Liver (tissue), 8 donors: ENCODE measurements at regions not wholly inside any gene's neighbourhood (a gene's known extent, or its start where the extent isn't known, plus 50 kb on each side); places are given as distances from the start of the nearest gene placed in this dataset.

Experiments
- DNase-seq: peaks from one replicate; pipeline ENCODE4 v3.0.0-alpha.2; 2017; ENCODE audit warnings: low spot score
- H3K27ac ChIP-seq, 2 donors: one replicate each; pipeline ENCODE4 v1.7.0; 2013; ENCODE audit warnings: inconsistent platforms in 2 of 2, low read length in 2 of 2, control low read depth in 1 of 2, low read depth in 1 of 2, mild to moderate bottlenecking in 1 of 2
- H3K27me3 ChIP-seq, 4 donors: one replicate each; pipeline versions ENCODE4 v1.6.1 to v1.7.0; 2013; ENCODE audit warnings: low read length in 3 of 4, inconsistent platforms in 1 of 4, mild to moderate bottlenecking in 1 of 4, moderate library complexity in 1 of 4; ENCODE audit not compliant: control insufficient read depth in 4 of 4, insufficient read depth in 4 of 4
- H3K36me3 ChIP-seq, 4 donors: one replicate each; pipeline versions ENCODE4 v1.6.1 to v1.7.0; 2013; ENCODE audit warnings: low read length in 3 of 4, mild to moderate bottlenecking in 3 of 4, low read depth in 1 of 4, moderate library complexity in 1 of 4; ENCODE audit not compliant: control insufficient read depth in 4 of 4, insufficient read depth in 3 of 4
- H3K4me1 ChIP-seq, 4 donors: one replicate each; pipeline versions ENCODE4 v1.6.1 to v1.7.0; 2013; ENCODE audit warnings: low read length in 3 of 4, mild to moderate bottlenecking in 3 of 4, moderate library complexity in 1 of 4; ENCODE audit not compliant: control insufficient read depth in 4 of 4, insufficient read depth in 4 of 4
- H3K4me3 ChIP-seq, 3 donors: one replicate each; pipeline versions ENCODE4 v1.6.1 to v1.7.0; 2013; ENCODE audit warnings: low read length in 3 of 3, control low read depth in 1 of 3, low read depth in 1 of 3, mild to moderate bottlenecking in 1 of 3
- H3K9ac ChIP-seq, 2 donors: one replicate each; pipeline ENCODE4 v1.7.0; 2013; ENCODE audit warnings: low read length in 2 of 2, mild to moderate bottlenecking in 2 of 2, moderate library complexity in 2 of 2, control low read depth in 1 of 2, low read depth in 1 of 2
- H3K9me3 ChIP-seq, 4 donors: one replicate each; pipeline versions ENCODE4 v1.6.1 to v1.7.0; 2013; ENCODE audit warnings: low read length in 3 of 4; ENCODE audit not compliant: control insufficient read depth in 4 of 4
- ATF3 ChIP-seq: IDR thresholded peaks from 2 replicates; pipeline ENCODE4 v1.6.1; 2016; ENCODE audit warnings: antibody characterized with exemption
- EGR1 ChIP-seq, 2 donors: IDR thresholded peaks; 2 replicates each; pipeline ENCODE4 v1.6.1; 2016 to 2018; ENCODE audit warnings: antibody characterized with exemption in 2 of 2, low read depth in 2 of 2
- FOXA1 ChIP-seq: IDR thresholded peaks from 2 replicates; pipeline ENCODE4 v1.6.1; 2016; ENCODE audit warnings: antibody characterized with exemption
- FOXA2 ChIP-seq: IDR thresholded peaks from 2 replicates; pipeline ENCODE4 v1.6.1; 2016; ENCODE audit warnings: antibody characterized with exemption
- GABPA ChIP-seq, 2 donors: IDR thresholded peaks in 1 of 2; conservative IDR thresholded peaks in 1 of 2; 2 replicates each; pipeline ENCODE4 v1.6.1; 2016; ENCODE audit warnings: antibody characterized with exemption in 2 of 2, mild to moderate bottlenecking in 1 of 2, moderate library complexity in 1 of 2
- HNF4A ChIP-seq, 2 donors: conservative IDR thresholded peaks; 2 replicates each; pipeline ENCODE4 v1.6.1; 2016; ENCODE audit warnings: antibody characterized with exemption in 2 of 2, mild to moderate bottlenecking in 2 of 2
- HNF4G ChIP-seq: IDR thresholded peaks from 2 replicates; pipeline ENCODE4 v1.6.1; 2016; ENCODE audit warnings: antibody characterized with exemption
- JUND ChIP-seq, 2 donors: IDR thresholded peaks; 2 replicates each; pipeline ENCODE4 v1.6.1; 2016; ENCODE audit warnings: antibody characterized with exemption in 2 of 2
- MAX ChIP-seq: IDR thresholded peaks from 2 replicates; pipeline ENCODE4 v1.6.1; 2016; ENCODE audit warnings: antibody characterized with exemption
- NR2F2 ChIP-seq: IDR thresholded peaks from 2 replicates; pipeline ENCODE4 v1.6.1; 2016; ENCODE audit warnings: antibody characterized with exemption
- RAD21 ChIP-seq, 2 donors: IDR thresholded peaks; 2 replicates each; pipeline ENCODE4 v1.6.1; 2016; ENCODE audit warnings: antibody characterized with exemption in 2 of 2, mild to moderate bottlenecking in 2 of 2
- REST ChIP-seq: IDR thresholded peaks from 2 replicates; pipeline ENCODE4 v1.6.1; 2016; ENCODE audit warnings: antibody characterized with exemption, mild to moderate bottlenecking
- RXRA ChIP-seq, 2 donors: IDR thresholded peaks; 2 replicates each; pipeline ENCODE4 v1.6.1; 2017 to 2018; ENCODE audit warnings: antibody characterized with exemption in 2 of 2, mild to moderate bottlenecking in 1 of 2
- SP1 ChIP-seq: IDR thresholded peaks from 2 replicates; pipeline ENCODE4 v1.6.1; 2018; ENCODE audit warnings: antibody characterized with exemption, mild to moderate bottlenecking
- TAF1 ChIP-seq: conservative IDR thresholded peaks from 2 replicates; pipeline ENCODE4 v1.6.1; 2016; ENCODE audit warnings: antibody characterized with exemption, mild to moderate bottlenecking
- YY1 ChIP-seq: IDR thresholded peaks from 2 replicates; pipeline ENCODE4 v1.6.1; 2016; ENCODE audit warnings: antibody characterized with exemption, mild to moderate bottlenecking
- ZBTB33 ChIP-seq: IDR thresholded peaks from 2 replicates; pipeline ENCODE4 v1.6.1; 2016; ENCODE audit warnings: antibody characterized with exemption
- WGBS: extraction: QIAGEN DNeasy Blood & Tissue Kit; methylation state at CpG from one replicate; pipeline ENCODE4 v1.1.7; 2013; 5-methylcytosine and 5-hydroxymethylcytosine counted together
- TF ChIP-seq, protein P1 (sequence below): fragments of 150-350 bp; IDR thresholded peaks from 2 replicates; pipeline ENCODE4 v1.5.1; 2017; ENCODE audit warnings: improper control_type of control experiment, low read depth, low read length; ENCODE audit not compliant: missing input control
- donor health status: healthy.
- donor health status: healthy.
- donor health status: healthy.
- donor health status: healthy.
- donor health status: healthy.

DNA sequence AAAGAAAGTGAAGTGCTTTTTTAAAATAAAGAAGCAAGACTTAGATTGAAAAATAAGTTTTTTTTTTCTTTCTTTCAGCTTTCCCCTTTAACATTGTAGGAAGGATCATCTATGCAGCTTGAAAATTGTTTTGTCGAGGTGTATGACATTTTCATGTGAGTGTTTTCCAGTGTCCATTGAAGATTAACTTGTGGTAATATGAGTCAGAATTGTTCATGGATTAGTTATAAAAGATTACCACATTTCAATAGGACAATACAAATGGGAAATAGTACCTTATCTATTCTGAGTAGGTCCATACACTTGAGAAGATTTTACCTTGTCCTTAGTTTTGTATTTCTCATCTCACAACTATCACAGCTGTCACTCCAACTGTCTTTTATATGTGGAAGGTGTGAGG is 1234.7 kb downstream of the NSUN3 start:
- no peaks in the 10 kb centered on the region for H3K36me3 ChIP-seq
- no peak for TF ChIP-seq ATF3
- no peak for TF ChIP-seq YY1
- TF ChIP-seq JUND (IDR thresholded peaks at IDR 0.05): no peak
- TF ChIP-seq ZBTB33: no peak
- no peak for TF ChIP-seq FOXA2
- no peak for TF ChIP-seq RXRA (IDR thresholded peaks at IDR 0.05)
- TF ChIP-seq GABPA (IDR thresholded peaks at IDR 0.05 in 1 of 2, conservative IDR thresholded peaks at IDR 0.05 in 1 of 2): no peak
- TF ChIP-seq HNF4A (conservative IDR thresholded peaks at IDR 0.05): no peak
- no peak for TF ChIP-seq SP1
- no peak for TF ChIP-seq HNF4G
- TF ChIP-seq TAF1: no peak
- TF ChIP-seq REST: no peak
- no peak for TF ChIP-seq NR2F2
- TF ChIP-seq, protein P1, sequence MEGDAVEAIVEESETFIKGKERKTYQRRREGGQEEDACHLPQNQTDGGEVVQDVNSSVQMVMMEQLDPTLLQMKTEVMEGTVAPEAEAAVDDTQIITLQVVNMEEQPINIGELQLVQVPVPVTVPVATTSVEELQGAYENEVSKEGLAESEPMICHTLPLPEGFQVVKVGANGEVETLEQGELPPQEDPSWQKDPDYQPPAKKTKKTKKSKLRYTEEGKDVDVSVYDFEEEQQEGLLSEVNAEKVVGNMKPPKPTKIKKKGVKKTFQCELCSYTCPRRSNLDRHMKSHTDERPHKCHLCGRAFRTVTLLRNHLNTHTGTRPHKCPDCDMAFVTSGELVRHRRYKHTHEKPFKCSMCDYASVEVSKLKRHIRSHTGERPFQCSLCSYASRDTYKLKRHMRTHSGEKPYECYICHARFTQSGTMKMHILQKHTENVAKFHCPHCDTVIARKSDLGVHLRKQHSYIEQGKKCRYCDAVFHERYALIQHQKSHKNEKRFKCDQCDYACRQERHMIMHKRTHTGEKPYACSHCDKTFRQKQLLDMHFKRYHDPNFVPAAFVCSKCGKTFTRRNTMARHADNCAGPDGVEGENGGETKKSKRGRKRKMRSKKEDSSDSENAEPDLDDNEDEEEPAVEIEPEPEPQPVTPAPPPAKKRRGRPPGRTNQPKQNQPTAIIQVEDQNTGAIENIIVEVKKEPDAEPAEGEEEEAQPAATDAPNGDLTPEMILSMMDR: no peak
- no peak for TF ChIP-seq EGR1 (IDR thresholded peaks at IDR 0.05; ENCODE audit: low read depth in 2 of 2)
- no peak for TF ChIP-seq RAD21 (IDR thresholded peaks at IDR 0.05)
- no peak for TF ChIP-seq MAX
- no peak for TF ChIP-seq FOXA1
- DNase-seq: no peak
- H3K27ac ChIP-seq: no peak overlapping the region
- no peaks in the 10 kb centered on the region for H3K9me3 ChIP-seq
- H3K4me3 ChIP-seq: no peak overlapping the region
- H3K4me1 ChIP-seq: peaks cover 0 to 2% (median under 1%) of the 10 kb centered on the region in 4 donors
- no peak overlapping the region for H3K9ac ChIP-seq
- H3K27me3 ChIP-seq: no peaks in the 10 kb centered on the region
- 84% methylated on average over 1 of the region's 1 CpG for WGBS
